ENCODE measurements at regions not wholly inside any gene's neighbourhood (a gene's known extent, or its start where the extent isn't known, plus 50 kb on each side); places are given as distances from the start of the nearest gene placed in this dataset.
A peak's percentile ranks its signal among the peaks of the same experiment; 100 is the strongest.
"Not testable (repeated sequence)": the region's sequence is repeated elsewhere in the genome, so short reads cannot be mapped to it uniquely, and the experiment has no call there.

- no peak for DNase-seq (ENCODE audit: low spot score)
Measured at GRCh38 chr4:108458681-108459080, 161.7 kb upstream of the RPL34 start.

DNA sequence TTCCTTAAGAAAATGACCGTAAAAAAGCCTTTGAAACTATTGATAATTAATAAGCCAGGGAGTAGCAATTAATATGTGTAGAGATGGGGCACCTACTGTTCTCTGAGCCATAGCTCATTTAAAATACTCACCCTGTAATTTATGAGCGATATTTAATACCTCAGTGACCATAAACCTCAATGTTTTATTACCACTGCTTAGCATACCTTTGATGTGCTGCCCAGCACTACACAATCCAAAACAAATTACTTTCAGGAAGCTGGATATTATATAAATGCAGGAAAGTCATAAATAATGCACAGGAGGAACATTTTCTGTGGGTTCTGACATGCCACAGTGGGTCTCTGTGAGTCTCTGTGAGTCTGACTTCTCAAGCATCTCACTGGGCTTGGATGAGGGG, 166.1 kb upstream of the RPL34 start:
- no peak for DNase-seq (ENCODE audit: low spot score)

DNA sequence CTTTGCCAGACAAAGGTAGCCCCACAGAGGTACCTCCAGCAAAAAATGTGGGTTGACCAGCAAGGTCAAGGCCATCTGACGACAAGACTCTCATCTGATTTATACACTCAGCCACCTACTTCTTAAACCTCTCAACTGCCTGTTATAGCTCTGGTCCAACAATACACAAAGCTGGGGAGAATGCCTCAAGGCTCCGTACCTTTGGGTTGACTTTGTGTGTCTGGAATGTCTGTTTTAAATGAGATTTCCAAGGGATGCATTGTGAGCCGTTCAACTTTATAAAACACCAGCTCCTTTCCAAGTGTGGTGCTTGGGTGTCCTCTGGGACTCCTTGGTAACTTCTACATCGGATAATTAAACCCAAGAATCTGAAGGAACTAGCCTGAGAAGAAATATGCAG, 167.0 kb upstream of the RPL34 start:
- no peak for DNase-seq (ENCODE audit: low spot score)

DNA sequence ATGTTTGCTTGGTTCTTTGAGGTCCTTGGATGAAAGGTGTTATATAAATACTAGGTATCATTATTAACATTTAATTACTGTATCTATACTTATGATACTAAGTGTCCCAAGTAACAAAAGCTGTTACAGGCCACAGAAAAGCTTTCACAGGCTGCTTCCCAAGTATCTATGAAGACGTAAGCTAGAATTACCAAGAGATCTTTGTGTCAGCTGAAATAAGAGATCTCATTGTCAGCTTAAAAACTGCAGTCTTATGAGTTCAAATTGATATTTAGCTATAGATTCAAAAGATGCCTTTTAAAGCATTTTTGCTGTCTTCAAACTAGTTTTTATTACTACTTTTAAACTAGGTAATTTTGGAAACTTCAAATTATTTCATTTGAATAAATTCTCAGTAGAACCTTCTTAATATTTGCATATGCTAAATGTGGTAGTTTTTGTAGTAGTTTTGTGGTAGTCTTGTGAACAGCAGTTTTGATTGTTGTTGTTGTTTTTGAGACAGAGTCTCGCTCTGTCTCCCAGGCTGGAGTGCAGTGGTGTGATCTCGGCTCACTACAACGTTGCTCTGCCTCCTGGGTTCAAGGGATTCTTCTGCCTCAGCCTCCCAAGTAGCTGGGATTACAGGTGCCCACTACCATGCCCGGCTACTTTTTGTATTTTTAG, 170.0 kb upstream of the RPL34 start:
- DNase-seq (ENCODE audit: low spot score), result no peak

- no peak for DNase-seq (ENCODE audit: low spot score)
Measured at GRCh38 chr4:108449129-108449528, 171.2 kb upstream of the RPL34 start.

- no peak for DNase-seq (ENCODE audit: low spot score)
Measured at GRCh38 chr4:108446556-108446955, 173.8 kb upstream of the RPL34 start.

- DNase-seq (ENCODE audit: low spot score), result no peak
Measured at GRCh38 chr4:108445716-108446115, 174.7 kb upstream of the RPL34 start.

- no peak for DNase-seq (ENCODE audit: low spot score)
Measured at GRCh38 chr4:108443585-108443984, 176.8 kb upstream of the RPL34 start.

GRCh38 chr4:108433832-108434231, 186.5 kb upstream of the RPL34 start:
- no peak for DNase-seq (ENCODE audit: low spot score)

- DNase-seq (ENCODE audit: low spot score), result not testable (repeated sequence)
Measured at GRCh38 chr4:108433394-108433793, 187.0 kb upstream of the RPL34 start.

DNA sequence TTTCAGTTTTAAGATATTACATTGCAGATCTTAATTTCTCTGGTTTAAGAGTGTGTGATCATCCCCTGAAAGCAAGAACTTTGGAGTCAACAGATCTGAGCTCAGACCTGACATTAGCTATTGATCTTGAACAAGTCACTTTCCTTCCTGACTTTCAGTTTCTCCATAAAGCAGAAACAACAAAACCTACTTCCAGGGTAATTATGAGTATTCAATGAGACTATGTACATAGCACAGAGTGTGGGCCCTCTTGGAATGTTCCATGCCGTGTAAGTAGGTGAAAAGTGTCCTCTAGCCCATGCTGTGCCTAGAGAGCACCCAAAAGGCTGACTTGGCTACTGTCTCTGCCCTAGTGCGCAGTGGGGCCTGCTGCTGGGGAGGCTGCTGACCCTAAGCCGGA, 188.0 kb upstream of the RPL34 start:
- DNase-seq (ENCODE audit: low spot score), result no peak

- no peak for DNase-seq (ENCODE audit: low spot score)
Measured at GRCh38 chr4:108431986-108432385, 188.4 kb upstream of the RPL34 start.

DNA sequence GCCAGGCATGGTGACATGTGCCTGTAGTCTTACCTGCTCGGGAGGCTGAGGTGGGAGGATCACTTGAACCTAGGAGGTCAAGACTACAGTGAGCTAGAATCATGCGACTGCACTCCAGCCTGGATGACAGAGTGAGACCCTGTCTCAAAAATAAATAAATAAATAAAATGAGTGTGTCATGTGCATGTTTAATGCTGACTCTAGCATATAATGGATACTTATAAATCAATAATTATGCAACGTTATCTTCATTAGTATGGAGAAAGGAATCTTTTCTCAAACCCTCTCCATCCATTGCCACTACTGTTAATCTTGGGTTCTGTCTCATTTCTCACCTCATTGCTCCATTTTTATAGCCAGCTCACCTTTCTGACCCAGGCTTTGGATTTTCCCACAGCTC, 189.5 kb upstream of the RPL34 start:
- DNase-seq (ENCODE audit: low spot score), result no peak

GRCh38 chr4:108429662-108430061, 190.7 kb upstream of the RPL34 start:
- DNase-seq (ENCODE audit: low spot score), result no peak

GRCh38 chr4:108428923-108429322, 191.5 kb upstream of the RPL34 start:
- DNase-seq (ENCODE audit: low spot score), result no peak

DNA sequence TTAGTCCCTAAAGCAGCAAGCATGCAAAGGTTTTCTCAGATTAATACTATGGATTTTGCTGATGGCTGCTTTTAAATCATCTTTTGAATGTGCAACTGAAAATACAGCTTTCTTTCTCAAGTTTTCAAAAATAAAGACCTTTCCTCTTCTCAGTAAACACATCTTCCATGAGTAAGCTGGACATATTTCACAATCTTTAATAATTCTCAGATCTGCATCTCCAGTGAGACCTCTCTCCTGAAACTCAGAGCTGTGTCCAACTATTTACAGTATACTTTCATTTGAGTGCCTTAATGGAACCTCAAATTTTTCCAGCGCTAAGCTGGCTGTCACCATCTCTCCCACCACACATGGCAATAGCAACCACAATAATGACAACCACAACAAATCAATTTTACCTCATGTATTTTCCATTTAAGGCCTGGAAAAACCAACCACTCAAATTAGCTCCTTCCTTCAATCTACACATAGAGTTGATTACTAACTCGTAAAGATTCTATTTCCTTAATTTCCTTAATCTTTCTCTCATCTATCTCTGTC, 192.4 kb upstream of the RPL34 start:
- no peak for DNase-seq (ENCODE audit: low spot score)

GRCh38 chr4:108426493-108426892, 193.9 kb upstream of the RPL34 start:
- no peak for DNase-seq (ENCODE audit: low spot score)

- peak; percentile 70 for DNase-seq (ENCODE audit: low spot score)
Measured at GRCh38 chr4:108425988-108426387, 194.4 kb upstream of the RPL34 start.

DNA sequence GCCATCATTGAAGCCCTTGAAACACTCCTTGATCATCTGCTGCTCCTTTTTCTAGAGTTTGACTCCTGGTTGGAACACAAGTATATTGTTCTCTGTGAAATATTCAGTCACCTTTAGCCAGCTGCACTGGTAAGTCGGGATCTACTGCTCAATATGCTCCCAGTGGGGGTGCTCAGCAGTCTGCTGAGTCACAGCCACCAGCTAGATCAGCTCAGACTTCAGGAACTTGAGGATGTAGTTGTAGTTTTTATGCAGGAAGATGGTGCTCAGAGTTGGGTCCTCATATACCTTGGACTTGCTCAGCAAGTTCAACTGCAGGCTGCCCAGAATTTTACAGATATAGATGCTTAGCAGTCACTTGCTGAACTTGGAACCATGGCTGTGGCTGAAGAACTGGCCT, 202.5 kb upstream of the RPL34 start:
- no peak for DNase-seq (ENCODE audit: low spot score)

GRCh38 chr4:108416831-108417230, 203.5 kb upstream of the RPL34 start:
- DNase-seq (ENCODE audit: low spot score), result no peak

DNA sequence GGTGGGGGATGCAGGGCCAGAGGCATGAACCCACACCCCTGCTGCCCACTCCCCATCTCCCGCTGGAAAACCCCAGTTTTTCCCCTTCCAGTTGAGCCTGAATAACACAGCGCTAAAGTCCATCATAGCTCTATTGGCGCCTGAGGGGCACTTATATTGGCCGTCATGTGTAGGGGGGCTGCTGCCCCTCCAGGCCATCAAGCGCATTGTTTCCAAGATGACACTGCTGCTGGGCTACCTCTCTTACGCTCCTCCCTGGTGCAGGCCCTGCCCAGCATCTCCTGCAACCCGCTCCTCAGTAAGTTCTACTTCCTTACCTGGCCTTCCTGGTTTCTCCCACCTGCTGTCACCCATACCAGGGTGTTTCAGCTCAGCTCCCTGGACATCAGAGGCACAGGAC, 205.0 kb upstream of the RPL34 start:
- no peak for DNase-seq (ENCODE audit: low spot score)

DNA sequence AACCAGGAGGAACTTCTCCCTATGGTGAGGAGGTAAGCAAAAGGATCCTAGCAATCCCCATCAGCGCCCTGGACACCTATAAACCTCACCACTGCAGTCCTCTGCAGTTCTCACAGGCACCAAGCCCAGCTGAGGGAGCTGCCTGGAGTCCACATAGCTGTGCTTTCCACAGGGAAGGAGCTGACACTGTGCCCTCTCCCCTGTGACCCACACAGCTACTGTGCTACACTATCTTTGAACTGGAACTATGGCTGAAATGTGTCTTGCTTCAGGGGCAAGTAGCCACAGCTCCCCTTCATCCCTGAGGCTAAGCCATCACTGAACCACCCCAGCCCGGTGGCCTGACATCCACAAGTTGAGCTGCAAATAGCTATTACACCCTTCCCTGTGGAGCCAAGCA, 208.5 kb upstream of the RPL34 start:
- no peak for DNase-seq (ENCODE audit: low spot score)

GRCh38 chr4:108409691-108410090, 210.7 kb upstream of the RPL34 start:
- DNase-seq (ENCODE audit: low spot score), result not testable (repeated sequence)

GRCh38 chr4:108405586-108405985, 214.8 kb upstream of the RPL34 start:
- no peak for DNase-seq (ENCODE audit: low spot score)

All from hepatic stellate cell (primary cell).